Mesodermal cell (in vitro differentiated cells): ENCODE measurements at regions not wholly inside any gene's neighbourhood (a gene's known extent, or its start where the extent isn't known, plus 50 kb on each side); places are given as distances from the start of the nearest gene placed in this dataset.

Source experiments
- H3K27ac ChIP-seq: 2 replicates; pipeline ENCODE4 v1.7.0; 2013; ENCODE audit warnings: mild to moderate bottlenecking, low read depth, low read length, moderate library complexity; ENCODE audit not compliant: severe bottlenecking
- H3K36me3 ChIP-seq: 2 replicates; pipeline ENCODE4 v1.7.1; 2013; ENCODE audit warnings: mild to moderate bottlenecking, low read length, moderate library complexity; ENCODE audit not compliant: control insufficient read depth, insufficient read depth
- H3K4me1 ChIP-seq: one replicate; pipeline ENCODE4 v1.7.1; 2013; ENCODE audit warnings: mild to moderate bottlenecking, low read length; ENCODE audit not compliant: insufficient read depth, control insufficient read depth, poor library complexity, severe bottlenecking
- H3K4me3 ChIP-seq: 2 replicates; pipeline ENCODE4 v1.7.0; 2013; ENCODE audit warnings: low read length, control low read depth, mild to moderate bottlenecking; ENCODE audit not compliant: insufficient read depth, poor library complexity, severe bottlenecking; ENCODE audit errors: extremely low read depth
- H3K9me3 ChIP-seq: 2 replicates; pipeline ENCODE4 v1.7.1; 2013; ENCODE audit warnings: mild to moderate bottlenecking, low read length, moderate library complexity; ENCODE audit not compliant: control insufficient read depth
- WGBS, 2 experiments: methylation state at CpG; one replicate each; pipeline ENCODE4 v1.1.5; 2013; ENCODE audit warnings: missing lambda C conversion rate in 2 of 2; ENCODE audit not compliant: insufficient coverage in 2 of 2; 5-methylcytosine and 5-hydroxymethylcytosine counted together

GRCh38 chr5:165351342-165351741 is 1845.9 kb downstream of the MAT2B start:
- no peak overlapping the region for H3K27ac ChIP-seq
- WGBS, 2 experiments, result 78% methylated on average over 4 of the region's 5 CpGs; no CpG with 5 or more reads in 1 of the 2 experiments
- no peaks in the 10 kb centered on the region for H3K36me3 ChIP-seq
- no peaks in the 10 kb centered on the region for H3K4me1 ChIP-seq
- no peaks in the 10 kb centered on the region for H3K9me3 ChIP-seq
- H3K4me3 ChIP-seq, result no peak overlapping the region

- WGBS, 2 experiments, result 67% methylated on average over 1 of the region's 4 CpGs; no CpG with 5 or more reads in 1 of the 2 experiments
- no peak overlapping the region for H3K4me3 ChIP-seq
- H3K9me3 ChIP-seq, result no peaks in the 10 kb centered on the region
- no peaks in the 10 kb centered on the region for H3K36me3 ChIP-seq
- no peaks in the 10 kb centered on the region for H3K4me1 ChIP-seq
- no peak overlapping the region for H3K27ac ChIP-seq
Observed at GRCh38 chr5:165360366-165360765, 1854.9 kb downstream of the MAT2B start.

- Histone ChIP-seq H3K27ac (no peak overlapping the region), H3K4me3 (no peak overlapping the region), H3K36me3 (no peaks in the 10 kb centered on the region), H3K9me3 (no peaks in the 10 kb centered on the region), H3K4me1 (no peaks in the 10 kb centered on the region)
- WGBS, 2 experiments, result 94 to 100% methylated on average over 2 to 3 of the region's 9 CpGs
Observed at GRCh38 chr5:165360784-165361542, 1855.5 kb downstream of the MAT2B start.

- H3K9me3 ChIP-seq, result no peaks in the 10 kb centered on the region
- H3K4me3 ChIP-seq, result no peak overlapping the region
- H3K27ac ChIP-seq, result no peak overlapping the region
- H3K4me1 ChIP-seq, result peaks cover 7% of the 10 kb centered on the region
- no CpG with 5 or more reads among the region's 4 CpGs for WGBS, 2 experiments
- H3K36me3 ChIP-seq, result no peaks in the 10 kb centered on the region
Observed at GRCh38 chr5:165370233-165370632, 1864.8 kb downstream of the MAT2B start.

GRCh38 chr5:165370794-165371193 is 1865.4 kb downstream of the MAT2B start:
- Histone ChIP-seq H3K4me1 (peaks cover 7% of the 10 kb centered on the region), H3K27ac (no peak overlapping the region), H3K36me3 (no peaks in the 10 kb centered on the region), H3K4me3 (no peak overlapping the region), H3K9me3 (no peaks in the 10 kb centered on the region)
- no CpG with 5 or more reads among the region's 1 CpG for WGBS, 2 experiments

GRCh38 chr5:165375201-165375600 is 1869.8 kb downstream of the MAT2B start:
- no peak overlapping the region for H3K4me3 ChIP-seq
- H3K27ac ChIP-seq, result peak overlapping the region; percentile 37
- no CpG with 5 or more reads among the region's 2 CpGs for WGBS, 2 experiments
- H3K4me1 ChIP-seq, result peaks cover 7% of the 10 kb centered on the region
- H3K36me3 ChIP-seq, result no peaks in the 10 kb centered on the region
- no peaks in the 10 kb centered on the region for H3K9me3 ChIP-seq

- no peaks in the 10 kb centered on the region for H3K9me3 ChIP-seq
- H3K4me1 ChIP-seq, result no peaks in the 10 kb centered on the region
- no peak overlapping the region for H3K27ac ChIP-seq
- H3K36me3 ChIP-seq, result no peaks in the 10 kb centered on the region
- no peak overlapping the region for H3K4me3 ChIP-seq
- no CpG with 5 or more reads among the region's 2 CpGs for WGBS, 2 experiments
Observed at GRCh38 chr5:165393839-165394238, 1888.4 kb downstream of the MAT2B start.

- Histone ChIP-seq H3K4me3 (no peak overlapping the region), H3K9me3 (no peaks in the 10 kb centered on the region), H3K27ac (no peak overlapping the region), H3K36me3 (no peaks in the 10 kb centered on the region), H3K4me1 (no peaks in the 10 kb centered on the region)
- WGBS, 2 experiments, result 87 to 100% methylated on average over 1 of the region's 1 CpG
Observed at GRCh38 chr5:165397516-165397915, 1892.1 kb downstream of the MAT2B start.

- H3K4me1 ChIP-seq, result no peaks in the 10 kb centered on the region
Observed at GRCh38 chr5:165400086-165400485, 1894.7 kb downstream of the MAT2B start.

GRCh38 chr5:165404917-165405316 is 1899.5 kb downstream of the MAT2B start:
- Histone ChIP-seq H3K36me3 (no peaks in the 10 kb centered on the region), H3K4me1 (no peaks in the 10 kb centered on the region), H3K9me3 (peaks cover 4% of the 10 kb centered on the region), H3K27ac (no peak overlapping the region), H3K4me3 (no peak overlapping the region)
- WGBS, 2 experiments, result no CpG with 5 or more reads among the region's 2 CpGs

More at GRCh38 chr5:165400086-165400485, 1894.7 kb downstream of the MAT2B start:
- Histone ChIP-seq H3K9me3 (no peaks in the 10 kb centered on the region), H3K4me3 (no peak overlapping the region), H3K27ac (no peak overlapping the region), H3K36me3 (no peaks in the 10 kb centered on the region)

- no peak overlapping the region for H3K4me3 ChIP-seq
- no peaks in the 10 kb centered on the region for H3K36me3 ChIP-seq
- H3K27ac ChIP-seq, result no peak overlapping the region
- H3K4me1 ChIP-seq, result no peaks in the 10 kb centered on the region
- WGBS, 2 experiments, result no CpG with 5 or more reads among the region's 1 CpG
- H3K9me3 ChIP-seq, result peaks cover 4% of the 10 kb centered on the region
Observed at GRCh38 chr5:165405340-165405739, 1899.9 kb downstream of the MAT2B start.
